ENCODE measurements at regions not wholly inside any gene's neighbourhood (a gene's known extent, or its start where the extent isn't known, plus 50 kb on each side); places are given as distances from the start of the nearest gene placed in this dataset.

GRCh38 chr5:167112556-167112955 is 1178.9 kb upstream of the WWC1 start:
- Mint-ChIP-seq H3K36me3 (no peaks in the 10 kb centered on the region), H3K4me1 (no peaks in the 10 kb centered on the region), H3K4me3 (no peak overlapping the region), H3K9me3 (peaks cover 4 to 26% (median 12%) of the 10 kb centered on the region in 7 donors), H3K27me3 (no peaks in the 10 kb centered on the region), H3K27ac (no peak overlapping the region)
- ATAC-seq (ENCODE audit: low read depth in 2 of 2): no peak
- H3K9me3 ChIP-seq (ENCODE audit: control insufficient read depth in 2 of 2, low read length in 2 of 2): peaks cover 1% of the 10 kb centered on the region in 2 experiments
- no peak for DNase-seq
- H3K27me3 ChIP-seq (ENCODE audit: control insufficient read depth, insufficient read depth, low read length): no peaks in the 10 kb centered on the region
- no peaks in the 10 kb centered on the region for H3K36me3 ChIP-seq (ENCODE audit: control insufficient read depth, insufficient read depth, low read length)
- no peak overlapping the region for H3K27ac ChIP-seq (ENCODE audit: insufficient read depth, low read length, poor library complexity, severe bottlenecking)
- no peaks in the 10 kb centered on the region for H3K4me1 ChIP-seq (ENCODE audit: control insufficient read depth, insufficient read depth, low read length, poor library complexity, severe bottlenecking)
- no peak overlapping the region for H3K4me3 ChIP-seq (ENCODE audit: low read depth, low read length)

DNA sequence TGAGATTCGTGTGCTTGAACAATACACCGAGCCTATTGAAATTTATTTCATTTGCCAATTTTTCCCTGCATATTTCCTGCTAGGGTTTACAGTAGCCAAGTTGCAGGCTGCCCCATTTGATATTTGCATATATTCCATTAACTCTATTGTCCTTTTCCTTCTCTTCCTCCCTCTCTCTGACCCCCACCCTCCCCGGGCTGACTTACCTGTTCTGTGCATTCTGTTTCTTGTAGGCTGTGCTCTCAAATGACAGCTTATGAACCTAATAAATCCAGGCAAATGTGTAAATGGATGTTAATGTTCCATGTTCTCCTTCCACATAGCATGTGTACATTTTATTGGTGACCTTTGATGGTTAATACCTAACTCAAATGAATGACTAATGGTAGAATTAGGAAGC is 1169.2 kb upstream of the WWC1 start:
- ATAC-seq (ENCODE audit: low read depth in 2 of 2) (no peak), DNase-seq (no peak)
- Mint-ChIP-seq H3K4me3 (no peak overlapping the region), H3K4me1 (no peaks in the 10 kb centered on the region), H3K27me3 (no peaks in the 10 kb centered on the region), H3K9me3 (peaks cover 0 to 18% (median 10%) of the 10 kb centered on the region in 7 donors), H3K27ac (no peak overlapping the region), H3K36me3 (no peaks in the 10 kb centered on the region)
- peaks cover 0 to 4% of the 10 kb centered on the region in 2 experiments for H3K9me3 ChIP-seq (ENCODE audit: control insufficient read depth in 2 of 2, low read length in 2 of 2)
- no peaks in the 10 kb centered on the region for H3K27me3 ChIP-seq (ENCODE audit: control insufficient read depth, insufficient read depth, low read length)
- no peak overlapping the region for H3K27ac ChIP-seq (ENCODE audit: insufficient read depth, low read length, poor library complexity, severe bottlenecking)
- H3K4me1 ChIP-seq (ENCODE audit: control insufficient read depth, insufficient read depth, low read length, poor library complexity, severe bottlenecking): no peaks in the 10 kb centered on the region
- no peak overlapping the region for H3K4me3 ChIP-seq (ENCODE audit: low read depth, low read length)
- no peaks in the 10 kb centered on the region for H3K36me3 ChIP-seq (ENCODE audit: control insufficient read depth, insufficient read depth, low read length)

- no peaks in the 10 kb centered on the region for H3K36me3 Mint-ChIP-seq
- H3K9me3 ChIP-seq (ENCODE audit: control insufficient read depth in 2 of 2, low read length in 2 of 2): no peaks in the 10 kb centered on the region
- no peak overlapping the region for H3K4me3 Mint-ChIP-seq
- no peaks in the 10 kb centered on the region for H3K27me3 ChIP-seq (ENCODE audit: control insufficient read depth, insufficient read depth, low read length)
- H3K9me3 Mint-ChIP-seq: peaks cover 0 to 18% (median 10%) of the 10 kb centered on the region in 7 donors
- H3K36me3 ChIP-seq (ENCODE audit: control insufficient read depth, insufficient read depth, low read length): no peaks in the 10 kb centered on the region
- no peak overlapping the region for H3K27ac ChIP-seq (ENCODE audit: insufficient read depth, low read length, poor library complexity, severe bottlenecking)
- no peak for DNase-seq
- no peak overlapping the region for H3K4me3 ChIP-seq (ENCODE audit: low read depth, low read length)
- no peak for ATAC-seq (ENCODE audit: low read depth in 2 of 2)
- H3K27me3 Mint-ChIP-seq: no peaks in the 10 kb centered on the region
- no peak overlapping the region for H3K27ac Mint-ChIP-seq
- no peaks in the 10 kb centered on the region for H3K4me1 ChIP-seq (ENCODE audit: control insufficient read depth, insufficient read depth, low read length, poor library complexity, severe bottlenecking)
- H3K4me1 Mint-ChIP-seq: no peaks in the 10 kb centered on the region
Observed at GRCh38 chr5:167123126-167123525, 1168.3 kb upstream of the WWC1 start.

- H3K27ac ChIP-seq (ENCODE audit: insufficient read depth, low read length, poor library complexity, severe bottlenecking): no peak overlapping the region
- H3K36me3 ChIP-seq (ENCODE audit: control insufficient read depth, insufficient read depth, low read length): no peaks in the 10 kb centered on the region
- H3K27me3 ChIP-seq (ENCODE audit: control insufficient read depth, insufficient read depth, low read length): no peaks in the 10 kb centered on the region
- Mint-ChIP-seq H3K27me3 (no peaks in the 10 kb centered on the region), H3K4me3 (no peak overlapping the region), H3K9me3 (peaks cover 2 to 20% (median 8%) of the 10 kb centered on the region in 7 donors), H3K36me3 (no peaks in the 10 kb centered on the region), H3K27ac (no peak overlapping the region), H3K4me1 (no peaks in the 10 kb centered on the region)
- ATAC-seq (ENCODE audit: low read depth in 2 of 2) (no peak), DNase-seq (no peak)
- H3K4me1 ChIP-seq (ENCODE audit: control insufficient read depth, insufficient read depth, low read length, poor library complexity, severe bottlenecking): no peaks in the 10 kb centered on the region
- H3K9me3 ChIP-seq (ENCODE audit: control insufficient read depth in 2 of 2, low read length in 2 of 2): peaks cover 2 to 10% of the 10 kb centered on the region in 2 experiments
- H3K4me3 ChIP-seq (ENCODE audit: low read depth, low read length): no peak overlapping the region
Observed at GRCh38 chr5:167128581-167128980, 1162.9 kb upstream of the WWC1 start.

- no peaks in the 10 kb centered on the region for H3K36me3 Mint-ChIP-seq
- ATAC-seq (ENCODE audit: low read depth in 2 of 2) (no peak), DNase-seq (no peak)
- Histone ChIP-seq H3K9me3 (ENCODE audit: control insufficient read depth in 2 of 2, low read length in 2 of 2) (no peaks in the 10 kb centered on the region), H3K27me3 (ENCODE audit: control insufficient read depth, insufficient read depth, low read length) (no peaks in the 10 kb centered on the region), H3K36me3 (ENCODE audit: control insufficient read depth, insufficient read depth, low read length) (no peaks in the 10 kb centered on the region), H3K4me1 (ENCODE audit: control insufficient read depth, insufficient read depth, low read length, poor library complexity, severe bottlenecking) (no peaks in the 10 kb centered on the region), H3K4me3 (ENCODE audit: low read depth, low read length) (no peak overlapping the region), H3K27ac (ENCODE audit: insufficient read depth, low read length, poor library complexity, severe bottlenecking) (no peak overlapping the region)
- no peak overlapping the region for H3K4me3 Mint-ChIP-seq
- H3K27me3 Mint-ChIP-seq: no peaks in the 10 kb centered on the region
- no peak overlapping the region for H3K27ac Mint-ChIP-seq
- no peaks in the 10 kb centered on the region for H3K4me1 Mint-ChIP-seq
- H3K9me3 Mint-ChIP-seq: peaks cover 0 to 12% (median 5%) of the 10 kb centered on the region in 7 donors
Observed at GRCh38 chr5:167140548-167141291, 1150.7 kb upstream of the WWC1 start.

DNA sequence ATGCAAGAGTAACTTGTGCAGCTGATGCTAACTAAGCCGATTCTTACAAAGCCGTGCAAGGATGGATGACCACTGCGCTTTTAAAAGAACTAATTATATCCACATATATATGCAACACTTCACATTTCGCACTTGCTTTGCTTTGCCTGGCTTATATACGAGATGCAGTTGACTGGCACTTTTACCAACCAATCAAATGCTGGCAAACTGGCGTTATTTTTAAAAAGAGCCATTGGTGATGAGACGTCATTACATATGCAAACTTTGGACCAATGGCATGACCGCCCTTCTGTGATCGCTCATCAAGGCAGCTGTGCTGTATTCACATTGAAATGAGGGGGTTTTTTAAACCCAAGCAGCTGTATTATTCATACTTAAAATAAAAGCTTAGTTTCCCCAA is 1147.7 kb upstream of the WWC1 start:
- Histone ChIP-seq H3K4me1 (ENCODE audit: control insufficient read depth, insufficient read depth, low read length, poor library complexity, severe bottlenecking) (no peaks in the 10 kb centered on the region), H3K4me3 (ENCODE audit: low read depth, low read length) (no peak overlapping the region), H3K9me3 (ENCODE audit: control insufficient read depth in 2 of 2, low read length in 2 of 2) (no peaks in the 10 kb centered on the region), H3K27ac (ENCODE audit: insufficient read depth, low read length, poor library complexity, severe bottlenecking) (no peak overlapping the region), H3K27me3 (ENCODE audit: control insufficient read depth, insufficient read depth, low read length) (no peaks in the 10 kb centered on the region), H3K36me3 (ENCODE audit: control insufficient read depth, insufficient read depth, low read length) (no peaks in the 10 kb centered on the region)
- no peaks in the 10 kb centered on the region for H3K4me1 Mint-ChIP-seq
- no peaks in the 10 kb centered on the region for H3K36me3 Mint-ChIP-seq
- no peak for DNase-seq
- no peak for ATAC-seq (ENCODE audit: low read depth in 2 of 2)
- H3K4me3 Mint-ChIP-seq: no peak overlapping the region
- no peaks in the 10 kb centered on the region for H3K27me3 Mint-ChIP-seq
- H3K9me3 Mint-ChIP-seq: peaks cover 0 to 9% (median 3%) of the 10 kb centered on the region in 7 donors
- no peak overlapping the region for H3K27ac Mint-ChIP-seq

- no peak overlapping the region for H3K27ac Mint-ChIP-seq
- no peak for ATAC-seq (ENCODE audit: low read depth in 2 of 2)
- Histone ChIP-seq H3K36me3 (ENCODE audit: control insufficient read depth, insufficient read depth, low read length) (no peaks in the 10 kb centered on the region), H3K4me3 (ENCODE audit: low read depth, low read length) (no peak overlapping the region), H3K27ac (ENCODE audit: insufficient read depth, low read length, poor library complexity, severe bottlenecking) (no peak overlapping the region), H3K9me3 (ENCODE audit: control insufficient read depth in 2 of 2, low read length in 2 of 2) (no peaks in the 10 kb centered on the region), H3K4me1 (ENCODE audit: control insufficient read depth, insufficient read depth, low read length, poor library complexity, severe bottlenecking) (no peaks in the 10 kb centered on the region), H3K27me3 (ENCODE audit: control insufficient read depth, insufficient read depth, low read length) (no peaks in the 10 kb centered on the region)
- DNase-seq: no peak
- H3K36me3 Mint-ChIP-seq: no peaks in the 10 kb centered on the region
- H3K4me1 Mint-ChIP-seq: no peaks in the 10 kb centered on the region
- no peak overlapping the region for H3K4me3 Mint-ChIP-seq
- H3K9me3 Mint-ChIP-seq: peaks cover 1 to 13% (median 3%) of the 10 kb centered on the region in 7 donors
- H3K27me3 Mint-ChIP-seq: no peaks in the 10 kb centered on the region
Observed at GRCh38 chr5:167145841-167146240, 1145.6 kb upstream of the WWC1 start.

DNA sequence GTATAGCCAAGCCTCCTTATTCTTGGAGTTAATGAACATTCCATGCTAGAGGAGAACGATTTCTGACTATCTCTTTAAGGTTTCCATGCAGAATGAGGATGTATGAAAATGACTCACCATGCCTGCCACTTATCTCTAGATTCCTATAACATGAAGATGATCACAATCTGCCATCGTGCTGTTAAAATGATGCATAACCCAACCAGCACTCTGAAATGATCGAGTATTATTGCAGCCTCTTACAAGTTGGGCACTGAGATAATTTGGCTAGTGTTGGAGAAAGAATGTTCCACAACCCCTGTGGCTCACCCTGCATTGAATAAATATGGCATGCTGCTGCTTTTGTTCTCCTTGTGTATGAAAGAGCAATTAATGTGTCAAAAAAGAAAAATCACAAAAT is 1143.6 kb upstream of the WWC1 start:
- Mint-ChIP-seq H3K4me1 (no peaks in the 10 kb centered on the region), H3K4me3 (no peak overlapping the region), H3K36me3 (no peaks in the 10 kb centered on the region), H3K9me3 (peaks cover 1 to 13% (median 6%) of the 10 kb centered on the region in 7 donors), H3K27ac (no peak overlapping the region), H3K27me3 (no peaks in the 10 kb centered on the region)
- H3K36me3 ChIP-seq (ENCODE audit: control insufficient read depth, insufficient read depth, low read length): no peaks in the 10 kb centered on the region
- peaks cover 0 to 3% of the 10 kb centered on the region in 2 experiments for H3K9me3 ChIP-seq (ENCODE audit: control insufficient read depth in 2 of 2, low read length in 2 of 2)
- ATAC-seq (ENCODE audit: low read depth in 2 of 2) (no peak), DNase-seq (no peak)
- no peak overlapping the region for H3K4me3 ChIP-seq (ENCODE audit: low read depth, low read length)
- H3K27me3 ChIP-seq (ENCODE audit: control insufficient read depth, insufficient read depth, low read length): no peaks in the 10 kb centered on the region
- no peaks in the 10 kb centered on the region for H3K4me1 ChIP-seq (ENCODE audit: control insufficient read depth, insufficient read depth, low read length, poor library complexity, severe bottlenecking)
- H3K27ac ChIP-seq (ENCODE audit: insufficient read depth, low read length, poor library complexity, severe bottlenecking): no peak overlapping the region
